ENCODE measurements at regions not wholly inside any gene's neighbourhood (a gene's known extent, or its start where the extent isn't known, plus 50 kb on each side); places are given as distances from the start of the nearest gene placed in this dataset.

DNA sequence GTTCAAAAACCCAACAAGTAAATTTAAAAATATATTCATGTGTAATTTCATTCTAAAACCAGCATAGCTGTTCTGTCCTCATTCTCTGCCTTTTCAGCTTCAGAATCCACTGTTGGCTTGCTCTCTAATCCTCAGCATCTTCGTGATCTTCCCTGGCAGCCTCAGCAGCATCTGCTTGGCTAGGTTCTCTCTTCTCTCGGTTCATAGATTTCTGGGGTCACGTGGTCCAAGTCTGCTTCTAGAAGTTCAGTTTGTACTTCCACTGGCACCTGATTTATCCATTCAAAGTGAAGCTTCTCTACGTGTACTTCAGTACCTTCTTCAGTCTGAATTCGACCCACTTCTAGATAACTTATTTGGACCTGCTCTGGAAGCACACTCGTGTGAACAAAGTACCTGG, 245.7 kb downstream of the EPM2A start:
- TF ChIP-seq, protein P1, sequence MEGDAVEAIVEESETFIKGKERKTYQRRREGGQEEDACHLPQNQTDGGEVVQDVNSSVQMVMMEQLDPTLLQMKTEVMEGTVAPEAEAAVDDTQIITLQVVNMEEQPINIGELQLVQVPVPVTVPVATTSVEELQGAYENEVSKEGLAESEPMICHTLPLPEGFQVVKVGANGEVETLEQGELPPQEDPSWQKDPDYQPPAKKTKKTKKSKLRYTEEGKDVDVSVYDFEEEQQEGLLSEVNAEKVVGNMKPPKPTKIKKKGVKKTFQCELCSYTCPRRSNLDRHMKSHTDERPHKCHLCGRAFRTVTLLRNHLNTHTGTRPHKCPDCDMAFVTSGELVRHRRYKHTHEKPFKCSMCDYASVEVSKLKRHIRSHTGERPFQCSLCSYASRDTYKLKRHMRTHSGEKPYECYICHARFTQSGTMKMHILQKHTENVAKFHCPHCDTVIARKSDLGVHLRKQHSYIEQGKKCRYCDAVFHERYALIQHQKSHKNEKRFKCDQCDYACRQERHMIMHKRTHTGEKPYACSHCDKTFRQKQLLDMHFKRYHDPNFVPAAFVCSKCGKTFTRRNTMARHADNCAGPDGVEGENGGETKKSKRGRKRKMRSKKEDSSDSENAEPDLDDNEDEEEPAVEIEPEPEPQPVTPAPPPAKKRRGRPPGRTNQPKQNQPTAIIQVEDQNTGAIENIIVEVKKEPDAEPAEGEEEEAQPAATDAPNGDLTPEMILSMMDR (conservative IDR thresholded peaks at IDR 0.05; ENCODE audit: low read depth, low read length): no peak
- no peak overlapping the region for H3K4me3 ChIP-seq (ENCODE audit: low read depth, low read length)
- no peak for DNase-seq (ENCODE audit: low read depth)

DNA sequence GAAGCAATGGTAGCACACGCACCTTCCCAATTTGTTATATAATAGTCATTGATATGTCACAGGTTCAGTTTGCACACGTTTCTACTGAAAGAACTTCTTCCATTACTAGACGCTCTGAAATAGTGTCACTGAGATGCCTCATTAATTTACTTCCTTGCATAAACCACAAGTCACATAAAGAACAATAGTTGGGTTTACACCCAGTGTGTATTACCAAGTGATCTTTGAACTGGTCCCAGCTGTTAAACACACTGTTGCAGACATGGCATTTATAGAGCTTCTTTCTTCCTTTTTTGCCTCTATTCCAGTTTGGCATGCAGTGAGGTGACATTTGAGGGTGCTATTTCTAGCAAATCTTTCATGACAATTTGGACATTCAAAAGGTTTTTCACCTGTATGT, 245.3 kb downstream of the EPM2A start:
- DNase-seq (ENCODE audit: low read depth): no peak
- H3K4me3 ChIP-seq (ENCODE audit: low read depth, low read length): no peak overlapping the region
- TF ChIP-seq, protein P1 (conservative IDR thresholded peaks at IDR 0.05; ENCODE audit: low read depth, low read length): no peak

DNA sequence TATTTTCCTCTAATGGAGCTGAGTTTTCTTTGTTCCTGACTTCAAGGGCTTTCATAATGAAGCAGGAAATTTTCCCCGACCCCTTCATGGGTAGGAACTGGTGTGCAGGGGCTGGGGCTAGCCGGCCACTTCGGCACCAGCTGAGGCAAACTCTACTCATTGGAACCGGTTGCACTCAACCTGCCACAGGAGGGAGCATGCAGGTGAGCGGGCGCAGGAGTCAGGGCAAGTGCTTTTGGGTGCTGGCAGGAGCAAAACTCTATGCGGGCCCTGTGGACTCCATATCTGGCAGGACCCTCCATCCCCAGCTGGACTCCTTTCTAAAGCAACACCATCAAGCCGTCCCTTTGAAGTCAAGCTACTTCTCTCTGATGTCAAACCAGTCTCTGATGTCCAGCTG, 244.2 kb downstream of the EPM2A start:
- TF ChIP-seq, protein P1 (conservative IDR thresholded peaks at IDR 0.05; ENCODE audit: low read depth, low read length): no peak
- no peak for DNase-seq (ENCODE audit: low read depth)

DNA sequence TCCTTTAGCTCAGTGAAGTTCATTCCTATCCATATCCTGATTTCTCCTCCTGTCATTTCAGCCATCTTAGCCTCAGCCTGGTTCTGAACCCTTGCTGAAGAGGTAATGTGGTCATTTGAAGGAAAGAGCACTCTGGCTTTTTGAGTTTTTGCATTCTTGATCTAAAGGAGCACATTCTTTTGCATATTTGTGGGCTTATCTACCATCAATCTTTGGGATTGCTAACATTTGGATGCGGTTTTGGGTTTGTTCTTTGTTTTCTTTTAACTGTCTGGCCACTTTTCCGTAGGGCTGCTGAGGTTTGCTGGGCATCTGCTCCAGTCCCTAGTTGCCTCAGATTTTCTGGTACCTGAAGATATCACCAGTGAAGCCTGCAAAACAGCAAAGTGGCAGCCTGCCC, 238.3 kb downstream of the EPM2A start:
- TF ChIP-seq, protein P1 (conservative IDR thresholded peaks at IDR 0.05; ENCODE audit: low read depth, low read length): no peak
- DNase-seq (ENCODE audit: low read depth): no peak
- no peak overlapping the region for H3K4me3 ChIP-seq (ENCODE audit: low read depth, low read length)

More for the DNA sequence above, 244.2 kb downstream of the EPM2A start:
- H3K4me3 ChIP-seq (ENCODE audit: low read depth, low read length): no peak overlapping the region

DNA sequence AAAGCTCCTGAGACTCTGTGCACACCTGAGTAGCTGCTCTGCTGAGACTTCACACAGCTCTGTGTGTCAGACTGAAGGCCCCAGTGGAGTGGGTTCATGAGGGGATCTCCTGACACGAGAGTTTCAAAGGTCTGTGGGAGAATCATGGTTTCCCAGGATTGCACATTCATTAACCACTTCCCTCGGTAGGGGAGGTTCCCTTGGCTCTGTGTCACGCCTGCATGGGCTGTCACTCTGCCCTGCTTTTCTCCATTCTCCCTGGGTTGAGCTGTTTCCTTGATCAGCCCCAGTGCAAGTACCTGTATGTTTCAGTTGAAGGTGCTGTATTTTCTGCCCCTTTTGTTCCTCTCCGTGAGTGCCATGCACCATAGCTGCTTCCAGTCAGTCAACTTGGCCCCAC, 236.9 kb downstream of the EPM2A start:
- TF ChIP-seq, protein P1 (conservative IDR thresholded peaks at IDR 0.05; ENCODE audit: low read depth, low read length): no peak
- DNase-seq (ENCODE audit: low read depth): no peak
- no peak overlapping the region for H3K4me3 ChIP-seq (ENCODE audit: low read depth, low read length)

DNA sequence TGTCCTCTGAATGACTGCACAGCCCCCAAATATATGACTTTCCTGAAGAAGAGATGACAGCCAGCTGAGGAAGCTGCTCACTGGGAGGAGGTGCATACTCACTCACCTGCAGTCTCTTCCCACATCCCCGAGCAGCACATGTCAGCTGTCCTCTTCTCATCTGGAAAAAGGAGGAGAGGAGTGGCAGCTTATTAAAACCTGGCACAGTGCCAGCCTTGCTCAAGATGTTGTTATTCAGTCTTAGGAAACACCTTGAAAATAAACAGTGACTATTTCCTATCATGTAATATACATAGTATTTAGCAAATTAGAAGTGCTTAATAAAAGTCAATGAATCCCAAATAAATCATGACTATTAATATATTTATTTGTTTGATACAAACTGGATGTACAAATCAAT, 232.9 kb downstream of the EPM2A start:
- no peak overlapping the region for H3K4me3 ChIP-seq (ENCODE audit: low read depth, low read length)
- TF ChIP-seq, protein P1 (conservative IDR thresholded peaks at IDR 0.05; ENCODE audit: low read depth, low read length): no peak
- DNase-seq (ENCODE audit: low read depth): peak; percentile 15

DNA sequence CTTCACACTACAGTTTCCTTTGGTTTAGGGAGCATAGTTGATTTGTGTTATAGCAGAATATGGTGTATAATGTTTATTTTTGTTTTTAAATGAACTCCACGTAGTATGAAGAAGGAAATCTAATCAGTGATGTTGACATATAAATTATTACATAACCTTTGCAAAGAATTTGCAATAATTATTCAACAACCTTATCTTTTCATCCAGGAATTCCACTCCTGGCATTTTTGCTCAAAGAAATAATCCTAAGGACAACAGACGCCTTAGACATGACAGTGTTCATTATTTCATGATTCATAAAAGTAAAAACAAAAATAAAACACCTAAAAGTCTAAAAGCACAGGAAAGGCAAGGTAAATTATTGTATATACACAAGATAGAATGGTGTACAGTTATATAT, 229.2 kb downstream of the EPM2A start:
- H3K4me3 ChIP-seq (ENCODE audit: low read depth, low read length): no peak overlapping the region
- TF ChIP-seq, protein P1 (conservative IDR thresholded peaks at IDR 0.05; ENCODE audit: low read depth, low read length): no peak
- DNase-seq (ENCODE audit: low read depth): no peak

Data from choroid plexus epithelial cell (primary cell).